T47D (cell line): ENCODE measurements at regions not wholly inside any gene's neighbourhood (a gene's known extent, or its start where the extent isn't known, plus 50 kb on each side); places are given as distances from the start of the nearest gene placed in this dataset.
"Not testable (repeated sequence)": the region's sequence is repeated elsewhere in the genome, so short reads cannot be mapped to it uniquely, and the experiment has no call there.

ENCODE experiments used
- DNase-seq, 2 experiments: peaks; one replicate each; pipeline versions ENCODE4 v3.0.0 to v3.0.0-alpha.2; 2011 to 2012; ENCODE audit warnings: low read depth in 1 of 2, low spot score in 1 of 2
- JUND ChIP-seq: IDR thresholded peaks from 2 replicates; pipeline ENCODE4 v1.6.1; 2012; ENCODE audit warnings: low read depth
- in situ Hi-C: cut with HindIII; loops from 2 replicates; pipeline ENCODE4 v1.10.0; 2016; ENCODE audit warnings: low sequenced_read_pairs, low pct_unique_long_range_greater_than_20kb

DNA sequence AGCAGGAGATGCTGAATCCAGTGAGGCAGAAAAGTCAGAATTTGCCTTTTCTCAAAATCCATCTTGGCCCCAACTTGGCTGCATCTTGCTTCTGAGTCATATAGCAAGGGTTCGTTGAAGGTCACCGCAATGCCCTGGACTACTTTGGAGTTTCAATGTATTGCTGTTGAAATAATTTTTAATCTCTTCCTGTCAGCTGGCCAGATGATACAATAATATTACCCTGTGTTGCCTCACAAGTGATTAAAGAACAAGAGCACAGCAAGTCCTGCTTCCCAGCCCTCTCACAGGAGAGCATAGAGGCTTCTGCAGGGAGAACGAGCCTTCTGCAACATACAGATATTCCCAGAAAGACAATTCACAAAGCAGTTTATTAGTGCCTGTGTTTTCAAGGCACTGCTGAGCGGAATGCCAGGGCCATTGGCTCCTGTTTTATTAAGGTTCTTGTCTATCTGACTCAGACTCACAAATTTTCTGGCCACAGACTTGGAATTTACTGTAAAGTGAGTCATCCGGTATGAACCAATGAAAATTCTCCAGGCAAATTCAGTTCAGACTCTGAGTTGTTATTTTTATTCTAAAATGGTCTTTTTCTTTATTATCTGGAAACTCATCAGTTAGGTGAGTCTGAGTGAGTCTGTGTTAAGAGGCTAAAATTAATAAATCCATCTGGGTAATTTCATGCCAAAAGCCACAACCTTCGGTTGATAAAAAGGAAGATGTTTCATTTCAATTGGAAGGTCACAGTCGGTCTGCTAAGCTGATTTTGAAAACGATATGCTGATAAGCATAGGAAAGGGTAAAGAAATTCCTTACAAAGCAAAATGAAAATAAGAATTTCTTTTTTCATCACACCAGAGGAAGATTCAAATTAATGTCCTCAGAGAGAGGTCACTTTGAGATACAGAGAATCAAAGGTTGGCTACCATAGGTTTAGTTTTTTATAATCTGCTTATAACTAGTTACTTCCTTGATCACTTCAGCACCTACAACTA lies 289.4 kb upstream of the STXBP5 start:
- TF ChIP-seq JUND = no peak
- no peak for DNase-seq
- in situ Hi-C loops = no loop called here

DNA sequence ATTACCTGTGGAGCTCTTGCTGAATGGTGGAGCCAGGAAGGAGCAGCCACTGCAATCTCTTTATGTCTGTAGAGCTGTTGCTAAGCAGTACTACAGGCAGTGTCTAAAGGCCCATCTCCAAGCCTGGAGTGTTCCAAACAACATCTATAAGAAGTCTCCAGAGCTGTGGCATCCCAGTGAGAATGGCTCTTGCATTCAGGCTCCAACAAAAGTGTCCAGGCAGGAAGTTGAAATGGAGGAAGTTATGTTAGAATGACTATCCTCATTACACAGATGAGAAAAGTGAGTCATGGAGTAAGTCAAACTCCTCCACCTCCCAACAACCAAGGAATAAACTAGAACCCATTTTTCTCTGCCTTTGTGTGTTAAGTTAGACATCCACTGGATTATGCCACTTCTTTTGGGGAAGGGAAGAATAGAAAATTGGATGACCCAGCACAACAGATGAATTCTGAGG lies 288.5 kb upstream of the STXBP5 start:
- no peak for TF ChIP-seq JUND
- no peak for DNase-seq
- in situ Hi-C loops = no loop called here

DNA sequence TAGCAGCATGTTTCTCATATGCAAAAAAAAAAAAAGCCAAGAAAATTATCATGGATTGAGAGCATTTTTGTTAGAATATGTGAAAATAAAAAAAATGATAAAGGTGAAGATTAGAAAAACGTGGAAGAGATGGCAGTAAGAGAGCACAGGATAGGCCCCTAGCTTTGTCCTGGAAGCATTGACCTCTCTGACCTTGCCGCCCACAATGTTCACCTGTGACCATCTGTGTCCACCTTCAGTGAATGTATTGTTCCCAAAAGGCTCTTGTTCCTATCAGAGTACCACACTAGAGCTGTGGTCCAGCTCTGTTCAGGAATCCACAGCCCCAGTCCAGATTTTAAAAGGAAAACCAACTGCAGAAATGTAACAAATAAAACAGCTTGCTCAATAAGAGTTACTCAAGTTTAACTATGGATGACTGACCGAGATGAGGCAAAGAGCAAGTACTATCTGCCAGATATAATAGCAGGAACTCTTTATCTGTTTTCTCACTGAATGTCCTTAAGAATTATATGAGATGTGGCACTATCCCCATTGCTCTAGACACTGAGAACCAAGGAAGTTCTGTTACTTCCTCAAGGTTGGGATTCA lies 287.7 kb upstream of the STXBP5 start:
- in situ Hi-C loops = no loop called here
- no peak for DNase-seq
- TF ChIP-seq JUND = no peak

DNA sequence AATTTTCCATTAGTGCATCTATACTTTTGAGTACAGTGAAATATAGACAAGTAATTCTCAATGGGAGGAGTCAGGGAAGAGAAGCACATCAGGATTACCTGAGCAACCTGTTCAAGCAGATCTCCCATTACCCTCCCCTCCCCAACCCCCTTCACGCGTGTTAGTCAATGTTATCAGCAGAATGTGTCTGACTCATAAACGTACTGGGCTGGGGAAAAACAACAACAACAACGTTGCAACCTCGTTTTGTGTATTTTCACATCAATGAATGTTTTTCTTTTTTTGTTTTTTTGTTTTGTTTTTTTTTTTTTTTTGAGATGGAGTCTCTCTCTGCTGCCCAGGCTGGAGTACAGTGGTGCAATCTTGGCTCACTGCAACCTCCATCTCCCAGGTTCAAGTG lies 287.0 kb upstream of the STXBP5 start:
- in situ Hi-C loops = no loop called here
- TF ChIP-seq JUND = no peak
- no peak for DNase-seq

DNA sequence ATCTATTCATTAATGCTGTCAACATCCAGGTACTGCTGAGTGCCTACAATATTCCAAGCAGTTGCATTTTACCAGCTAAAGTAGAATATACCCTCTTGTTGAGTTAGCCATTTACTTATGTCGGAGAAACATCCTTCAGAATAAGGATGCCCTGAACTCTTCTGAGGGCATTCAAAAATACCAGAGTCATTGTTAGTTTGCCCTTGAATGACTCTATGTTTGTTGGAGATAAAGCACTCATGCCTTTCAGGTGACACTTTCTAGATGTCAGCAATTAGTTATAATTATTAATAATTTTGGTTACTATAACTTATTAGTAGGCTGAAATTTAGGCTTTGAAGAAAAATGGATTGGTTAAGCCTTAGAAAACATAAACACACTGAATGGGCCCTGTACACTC lies 286.2 kb upstream of the STXBP5 start:
- in situ Hi-C loops = no loop called here
- TF ChIP-seq JUND = no peak
- DNase-seq = no peak

DNA sequence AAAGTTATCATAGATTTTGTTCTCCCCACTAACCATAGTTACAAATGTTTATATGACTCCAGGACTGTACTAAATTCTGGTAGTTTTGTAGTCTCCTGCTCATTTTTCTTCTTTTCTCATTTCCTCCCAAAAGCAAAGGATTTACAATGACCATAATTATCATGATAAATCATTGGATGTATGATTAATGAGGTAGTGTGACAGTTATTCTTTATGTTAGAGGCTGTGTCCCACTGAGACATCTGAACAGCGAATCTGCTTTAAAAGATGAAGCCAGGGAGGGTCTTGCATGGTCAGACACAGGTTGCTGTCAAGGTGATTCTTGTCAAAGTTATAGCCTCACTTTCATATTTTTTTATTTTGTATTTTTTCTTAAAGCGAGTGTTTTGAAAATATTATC lies 285.2 kb upstream of the STXBP5 start:
- no peak for TF ChIP-seq JUND
- in situ Hi-C loops = no loop called here

DNA sequence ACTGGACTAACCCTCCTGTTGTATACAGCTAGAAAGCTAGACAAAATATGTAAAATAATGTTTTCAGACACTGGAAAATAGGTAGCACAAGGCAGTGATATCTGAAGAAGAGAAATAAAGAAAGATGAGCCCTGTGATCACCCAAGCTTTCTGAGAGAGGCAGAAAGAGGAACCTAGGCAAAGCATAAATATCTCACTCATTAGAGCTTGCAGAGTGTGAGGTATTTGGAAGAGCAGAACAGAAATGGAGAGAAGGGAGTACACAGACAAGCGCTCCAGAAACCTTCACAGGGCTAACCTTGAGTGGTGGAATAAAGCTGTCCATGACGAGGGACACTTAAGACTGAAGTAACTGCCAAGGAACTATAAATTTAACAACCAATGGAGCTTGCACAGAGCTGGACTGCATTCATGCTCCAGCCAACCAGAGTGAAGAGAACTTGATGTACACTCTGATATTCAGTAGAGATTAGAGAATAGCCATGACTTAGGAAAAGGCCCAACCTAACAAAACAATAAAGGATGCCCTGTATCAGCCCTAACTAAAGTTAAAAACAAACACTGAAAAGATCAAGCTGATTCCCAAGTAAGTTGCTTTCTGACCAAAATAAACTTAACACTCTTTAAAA lies 280.9 kb upstream of the STXBP5 start:
- DNase-seq = no peak
- no peak for TF ChIP-seq JUND
- in situ Hi-C loops = no loop called here

More for the DNA sequence above, 285.2 kb upstream of the STXBP5 start:
- DNase-seq = no peak

DNA sequence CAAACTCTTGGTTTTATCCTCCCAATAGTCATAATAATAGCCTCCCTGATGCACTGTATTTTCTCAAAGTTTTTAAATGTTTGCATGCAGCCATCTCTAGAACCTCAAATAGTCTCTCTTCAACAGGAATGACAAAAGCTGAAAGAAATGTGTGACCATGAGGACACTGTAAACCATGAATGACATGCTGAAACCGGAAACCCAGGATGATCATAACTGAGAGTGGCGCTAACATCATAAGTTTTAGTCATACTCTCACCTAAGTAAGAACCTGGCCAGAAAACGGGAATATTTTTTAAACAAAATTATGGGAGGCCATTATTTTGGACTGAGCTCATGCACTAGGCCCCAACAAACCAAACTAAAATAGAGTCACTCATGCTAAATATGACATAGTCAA lies 278.4 kb upstream of the STXBP5 start:
- no peak for DNase-seq
- in situ Hi-C loops = no loop called here
- no peak for TF ChIP-seq JUND

DNA sequence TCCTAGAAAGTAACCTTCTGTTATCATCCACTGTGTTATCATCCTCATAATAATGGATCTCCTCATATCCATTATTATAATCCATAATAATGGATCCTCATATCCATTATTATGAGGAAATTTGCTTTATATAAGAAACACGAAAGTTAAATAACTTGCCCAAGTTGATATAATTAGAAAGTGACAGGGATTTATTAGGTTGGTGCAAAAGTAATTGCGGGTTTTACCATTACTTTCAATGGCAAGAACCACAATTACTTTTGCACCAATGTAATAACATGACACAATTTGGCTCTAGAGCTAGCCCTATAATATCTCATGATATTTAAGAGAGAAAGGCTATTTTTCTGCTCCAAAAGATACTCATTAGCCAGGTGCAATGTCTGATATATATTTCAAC lies 275.7 kb upstream of the STXBP5 start:
- in situ Hi-C loops = no loop called here
- no peak for DNase-seq
- no peak for TF ChIP-seq JUND

DNA sequence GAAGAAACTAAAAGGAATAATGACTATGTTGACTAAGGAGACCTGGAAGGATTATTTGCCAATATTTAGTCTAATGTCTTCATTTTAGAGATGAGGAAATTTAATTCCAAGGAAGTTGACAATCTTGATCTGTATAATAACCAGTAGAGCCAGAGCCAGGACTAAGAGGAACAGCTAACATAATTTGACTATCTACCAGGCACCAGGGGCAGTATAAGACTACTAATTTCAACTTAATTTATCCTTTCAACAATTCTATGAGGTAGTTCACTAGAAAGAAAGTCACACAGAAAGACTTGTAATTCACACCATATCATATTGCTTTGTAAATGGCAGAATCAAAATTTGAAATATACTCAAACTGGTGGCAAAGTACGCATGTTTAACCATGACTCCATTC lies 273.0 kb upstream of the STXBP5 start:
- TF ChIP-seq JUND = no peak
- no peak for DNase-seq
- in situ Hi-C loops = no loop called here

DNA sequence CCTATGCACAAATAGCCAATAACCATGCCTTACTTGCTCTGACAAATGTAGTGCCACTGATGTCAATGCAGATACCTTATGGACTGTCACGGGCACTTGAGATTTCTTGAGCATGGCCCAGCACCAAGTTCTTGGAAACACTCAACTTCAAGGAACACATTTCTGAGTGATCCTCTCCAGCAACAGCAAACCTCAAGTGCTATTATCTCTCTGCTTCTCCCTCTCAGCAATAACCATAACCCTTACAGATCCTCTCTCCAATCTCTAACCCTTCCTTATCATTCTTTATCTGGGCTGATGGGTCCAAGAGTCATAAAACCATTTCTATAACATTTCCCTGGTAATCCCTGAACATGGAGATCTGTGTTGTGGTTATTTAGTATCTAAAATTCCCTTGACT lies 266.9 kb upstream of the STXBP5 start:
- TF ChIP-seq JUND = no peak
- DNase-seq = no peak
- in situ Hi-C loops = no loop called here

DNA sequence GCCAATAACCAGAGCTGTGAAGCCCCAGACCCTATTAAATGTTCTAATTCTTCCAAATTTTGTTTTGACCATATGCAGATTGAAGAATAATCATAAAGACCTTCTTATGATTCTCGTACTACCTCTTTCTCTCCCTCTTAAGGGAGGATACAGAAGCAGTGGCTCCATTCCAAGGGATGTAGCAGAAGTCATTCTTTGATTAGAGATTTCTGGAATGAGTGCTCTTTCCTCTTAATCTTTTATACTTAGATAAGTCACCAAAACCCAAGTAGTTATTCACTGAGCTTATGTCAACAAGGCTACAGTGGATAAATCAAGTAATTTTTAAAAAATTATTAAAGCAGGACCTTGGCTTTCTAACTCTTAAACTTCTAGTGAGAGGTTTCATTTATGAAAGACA lies 266.0 kb upstream of the STXBP5 start:
- in situ Hi-C loops = no loop called here
- TF ChIP-seq JUND = no peak

DNA sequence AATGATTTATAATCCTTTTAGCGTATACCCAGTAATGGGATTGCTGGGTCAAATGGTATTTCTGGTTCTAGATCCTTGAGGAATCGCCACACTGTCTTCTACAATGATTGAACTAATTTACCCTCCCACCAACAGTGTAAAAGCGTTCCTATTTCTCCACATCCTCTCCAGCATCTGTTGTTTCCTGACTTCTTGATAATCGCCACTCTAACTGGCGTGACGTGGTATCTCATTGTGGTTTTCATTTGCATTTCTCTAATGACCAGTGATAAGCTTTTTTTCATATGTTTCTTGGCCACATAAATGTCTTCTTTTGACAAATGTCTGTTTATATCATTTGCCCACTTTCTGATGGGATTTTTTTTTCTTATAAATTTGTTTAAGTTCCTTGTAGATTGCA lies 264.8 kb upstream of the STXBP5 start:
- in situ Hi-C loops, DNase-seq: not testable (repeated sequence)

More for the DNA sequence above, 266.0 kb upstream of the STXBP5 start:
- DNase-seq = no peak
